C4-2B (cell line): ENCODE measurements at regions not wholly inside any gene's neighbourhood (a gene's known extent, or its start where the extent isn't known, plus 50 kb on each side); places are given as distances from the start of the nearest gene placed in this dataset.

Experiments
- ZFX ChIP-seq: fragments of 450-650 bp; IDR thresholded peaks from 2 replicates; pipeline ENCODE4 v1.6.1; 2017
- TF ChIP-seq, protein P1 (sequence below): fragments of 450-650 bp; conservative IDR thresholded peaks from 2 replicates; pipeline ENCODE4 v1.5.1; 2017; ENCODE audit warnings: mild to moderate bottlenecking

DNA sequence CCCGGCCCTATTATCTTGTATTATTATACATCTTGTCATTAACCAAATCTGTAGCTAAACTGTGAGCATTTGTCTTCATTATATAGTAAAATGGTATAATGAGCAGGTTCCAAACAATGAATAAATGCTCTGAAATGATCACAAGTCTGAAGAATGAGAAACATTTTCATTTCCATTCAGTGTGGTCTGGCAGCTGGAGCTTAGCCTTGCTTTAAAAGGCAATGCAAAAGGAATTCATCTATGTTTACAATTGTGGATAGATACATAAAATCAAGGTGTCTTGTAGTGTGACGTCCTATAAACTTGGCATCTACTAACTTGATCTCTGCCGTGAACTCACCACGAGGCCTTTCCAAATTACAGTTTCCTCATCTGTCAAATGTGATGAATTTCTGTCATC, 168.3 kb downstream of the RMST start:
- TF ChIP-seq, protein P1, sequence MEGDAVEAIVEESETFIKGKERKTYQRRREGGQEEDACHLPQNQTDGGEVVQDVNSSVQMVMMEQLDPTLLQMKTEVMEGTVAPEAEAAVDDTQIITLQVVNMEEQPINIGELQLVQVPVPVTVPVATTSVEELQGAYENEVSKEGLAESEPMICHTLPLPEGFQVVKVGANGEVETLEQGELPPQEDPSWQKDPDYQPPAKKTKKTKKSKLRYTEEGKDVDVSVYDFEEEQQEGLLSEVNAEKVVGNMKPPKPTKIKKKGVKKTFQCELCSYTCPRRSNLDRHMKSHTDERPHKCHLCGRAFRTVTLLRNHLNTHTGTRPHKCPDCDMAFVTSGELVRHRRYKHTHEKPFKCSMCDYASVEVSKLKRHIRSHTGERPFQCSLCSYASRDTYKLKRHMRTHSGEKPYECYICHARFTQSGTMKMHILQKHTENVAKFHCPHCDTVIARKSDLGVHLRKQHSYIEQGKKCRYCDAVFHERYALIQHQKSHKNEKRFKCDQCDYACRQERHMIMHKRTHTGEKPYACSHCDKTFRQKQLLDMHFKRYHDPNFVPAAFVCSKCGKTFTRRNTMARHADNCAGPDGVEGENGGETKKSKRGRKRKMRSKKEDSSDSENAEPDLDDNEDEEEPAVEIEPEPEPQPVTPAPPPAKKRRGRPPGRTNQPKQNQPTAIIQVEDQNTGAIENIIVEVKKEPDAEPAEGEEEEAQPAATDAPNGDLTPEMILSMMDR, result no peak
- no peak for TF ChIP-seq ZFX
